Suprapubic skin (tissue), 4 donors: ENCODE measurements at regions not wholly inside any gene's neighbourhood (a gene's known extent, or its start where the extent isn't known, plus 50 kb on each side); places are given as distances from the start of the nearest gene placed in this dataset.

ENCODE experiments used
- CTCF ChIP-seq, 2 donors: fragments of 200-600 bp in 1 of 2; fragments of 450-650 bp in 1 of 2; sonication (generic) in 1 of 2; IDR thresholded peaks; one replicate each; pipeline ENCODE4 v1.5.1; 2016 to 2019; ENCODE audit warnings: antibody characterized with exemption in 2 of 2, mild to moderate bottlenecking in 1 of 2, moderate library complexity in 1 of 2
- EP300 ChIP-seq: sonication (generic); formaldehyde crosslinking; IDR thresholded peaks from one replicate; pipeline ENCODE4 v1.6.1; 2017; ENCODE audit warnings: antibody characterized with exemption
- POLR2A ChIP-seq, 2 donors: fragments of 450-650 bp; IDR thresholded peaks; one replicate each; pipeline ENCODE4 v1.6.1; 2017; ENCODE audit warnings: antibody characterized with exemption in 2 of 2, mild to moderate bottlenecking in 2 of 2, moderate library complexity in 2 of 2
- POLR2AphosphoS5 ChIP-seq, 3 donors: sonication (generic); formaldehyde crosslinking; IDR thresholded peaks; one replicate each; pipeline ENCODE4 v1.6.1; 2017; ENCODE audit warnings: antibody characterized with exemption in 3 of 3

GRCh38 chr9:79057576-79057975 is 514.2 kb upstream of the TLE4 start:
- TF ChIP-seq CTCF (IDR thresholded peaks at IDR 0.05), result no peak
- TF ChIP-seq POLR2AphosphoS5 (IDR thresholded peaks at IDR 0.05), result no peak
- TF ChIP-seq EP300, result no peak
- no peak for TF ChIP-seq POLR2A (IDR thresholded peaks at IDR 0.05)
